Epithelial cell of esophagus (primary cell): ENCODE measurements at regions not wholly inside any gene's neighbourhood (a gene's known extent, or its start where the extent isn't known, plus 50 kb on each side); places are given as distances from the start of the nearest gene placed in this dataset.
A peak's percentile ranks its signal among the peaks of the same experiment; 100 is the strongest.
"Not testable (repeated sequence)": the region's sequence is repeated elsewhere in the genome, so short reads cannot be mapped to it uniquely, and the experiment has no call there.

ENCODE experiments used
- DNase-seq: peaks from one replicate; pipeline ENCODE4 v3.0.0; 2010; ENCODE audit warnings: low read depth
- H3K4me3 ChIP-seq: 2 replicates; pipeline ENCODE4 v1.5.1; 2011; ENCODE audit warnings: mild to moderate bottlenecking, low read length, control low read depth
- TF ChIP-seq, protein P1 (sequence below): IDR thresholded peaks from 2 replicates; pipeline ENCODE4 v1.5.1; 2011; ENCODE audit warnings: low read depth, mild to moderate bottlenecking, low read length, control low read depth, inconsistent platforms; ENCODE audit not compliant: insufficient read depth; ENCODE audit errors: missing control alignments

DNA sequence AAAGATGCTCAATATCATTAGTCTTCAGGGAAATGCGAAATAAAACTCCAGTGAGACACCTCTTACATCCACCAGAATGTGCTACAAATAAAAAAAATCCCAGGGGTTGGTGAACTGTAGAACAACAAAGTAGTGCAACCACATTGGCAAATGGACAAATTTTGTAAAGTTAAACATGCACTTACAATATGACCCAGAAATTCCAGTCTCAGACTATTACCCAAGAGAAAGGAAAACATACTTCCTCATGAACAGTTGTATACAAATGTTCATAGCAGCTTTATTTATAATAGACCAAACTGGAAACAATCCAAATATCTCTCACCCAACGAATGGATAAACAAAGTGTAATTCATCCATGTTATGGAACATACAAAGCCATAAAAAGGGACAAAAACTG lies 239.5 kb downstream of the ABCC12 start:
- DNase-seq, result no peak
- no peak overlapping the region for H3K4me3 ChIP-seq
- TF ChIP-seq, protein P1, sequence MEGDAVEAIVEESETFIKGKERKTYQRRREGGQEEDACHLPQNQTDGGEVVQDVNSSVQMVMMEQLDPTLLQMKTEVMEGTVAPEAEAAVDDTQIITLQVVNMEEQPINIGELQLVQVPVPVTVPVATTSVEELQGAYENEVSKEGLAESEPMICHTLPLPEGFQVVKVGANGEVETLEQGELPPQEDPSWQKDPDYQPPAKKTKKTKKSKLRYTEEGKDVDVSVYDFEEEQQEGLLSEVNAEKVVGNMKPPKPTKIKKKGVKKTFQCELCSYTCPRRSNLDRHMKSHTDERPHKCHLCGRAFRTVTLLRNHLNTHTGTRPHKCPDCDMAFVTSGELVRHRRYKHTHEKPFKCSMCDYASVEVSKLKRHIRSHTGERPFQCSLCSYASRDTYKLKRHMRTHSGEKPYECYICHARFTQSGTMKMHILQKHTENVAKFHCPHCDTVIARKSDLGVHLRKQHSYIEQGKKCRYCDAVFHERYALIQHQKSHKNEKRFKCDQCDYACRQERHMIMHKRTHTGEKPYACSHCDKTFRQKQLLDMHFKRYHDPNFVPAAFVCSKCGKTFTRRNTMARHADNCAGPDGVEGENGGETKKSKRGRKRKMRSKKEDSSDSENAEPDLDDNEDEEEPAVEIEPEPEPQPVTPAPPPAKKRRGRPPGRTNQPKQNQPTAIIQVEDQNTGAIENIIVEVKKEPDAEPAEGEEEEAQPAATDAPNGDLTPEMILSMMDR, result no peak

- no peak overlapping the region for H3K4me3 ChIP-seq
- DNase-seq, result no peak
- TF ChIP-seq, protein P1, result no peak
These were observed 248.7 kb downstream of the ABCC12 start for GRCh38 chr16:47907109-47907508.

DNA sequence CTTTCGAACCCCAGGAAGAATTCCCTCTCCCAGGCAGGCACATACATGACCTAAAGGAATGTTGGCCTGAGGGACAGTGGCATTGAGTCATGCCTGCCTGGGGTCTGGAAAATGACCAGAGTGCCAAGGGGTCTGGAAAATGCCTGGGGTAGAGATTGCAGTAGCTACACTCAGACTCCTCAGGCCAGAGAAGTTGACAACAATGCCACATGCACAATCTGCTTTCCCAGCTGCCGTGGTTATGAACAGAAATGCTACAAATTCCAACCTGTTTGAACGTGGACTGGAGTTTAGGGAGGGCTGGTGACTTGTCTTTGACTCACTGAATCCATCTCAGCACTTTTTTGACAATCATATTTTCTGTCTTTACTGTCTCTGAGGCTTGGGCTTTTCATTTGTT lies 250.0 kb downstream of the ABCC12 start:
- no peak overlapping the region for H3K4me3 ChIP-seq
- peak; percentile 93 for DNase-seq
- TF ChIP-seq, protein P1, result no peak

GRCh38 chr16:47904691-47905090 lies 251.1 kb downstream of the ABCC12 start:
- no peak overlapping the region for H3K4me3 ChIP-seq
- TF ChIP-seq, protein P1, result no peak
- DNase-seq, result no peak

- no peak for DNase-seq
- TF ChIP-seq, protein P1, result no peak
- H3K4me3 ChIP-seq, result no peak overlapping the region
These were observed 252.3 kb downstream of the ABCC12 start for GRCh38 chr16:47903470-47903869.

- H3K4me3 ChIP-seq, result not testable (repeated sequence)
These were observed 258.7 kb downstream of the ABCC12 start for GRCh38 chr16:47897105-47897504.

DNA sequence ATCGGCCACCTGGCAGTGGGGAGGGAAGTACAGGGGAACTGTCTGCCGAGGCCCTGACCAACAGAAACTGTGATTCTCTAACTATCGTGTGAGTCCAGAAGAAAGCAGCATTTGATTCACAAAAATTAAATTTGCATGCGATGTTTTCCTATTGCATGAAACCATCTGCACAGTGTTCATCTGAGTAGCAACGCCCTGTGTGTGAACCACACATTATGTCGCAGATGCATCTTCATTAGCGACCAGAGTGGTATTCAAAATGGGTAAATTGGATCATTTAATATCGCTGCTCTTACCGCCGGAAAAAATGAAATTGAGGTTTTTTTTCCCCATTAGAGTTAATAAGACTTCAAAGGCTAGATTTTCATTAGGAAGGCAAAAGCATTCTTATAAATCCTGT lies 260.6 kb downstream of the ABCC12 start:
- no peak overlapping the region for H3K4me3 ChIP-seq
- no peak for DNase-seq
- TF ChIP-seq, protein P1, result no peak

More at GRCh38 chr16:47897105-47897504, 258.7 kb downstream of the ABCC12 start:
- not testable (repeated sequence) for DNase-seq
